GM18868 (cell line): ENCODE measurements at regions not wholly inside any gene's neighbourhood (a gene's known extent, or its start where the extent isn't known, plus 50 kb on each side); places are given as distances from the start of the nearest gene placed in this dataset.
A peak's percentile ranks its signal among the peaks of the same experiment; 100 is the strongest.
"Not testable (repeated sequence)": the region's sequence is repeated elsewhere in the genome, so short reads cannot be mapped to it uniquely, and the experiment has no call there.

Source experiments
- ATAC-seq: cut with Tn5 transposase; IDR thresholded peaks from one replicate; pipeline ENCODE4 v1.9.1; 2021; ENCODE audit warnings: mild to moderate bottlenecking, moderate library complexity; ENCODE audit not compliant: unreplicated experiment

GRCh38 chr10:111560027-111560426 is 483.2 kb downstream of the ADRA2A start:
- no peak for ATAC-seq

GRCh38 chr10:111561124-111561523 is 484.3 kb downstream of the ADRA2A start:
- no peak for ATAC-seq

GRCh38 chr10:111565542-111565941 is 488.7 kb downstream of the ADRA2A start:
- no peak for ATAC-seq

GRCh38 chr10:111578076-111578475 is 501.2 kb downstream of the ADRA2A start:
- no peak for ATAC-seq

- ATAC-seq: no peak
Observed at GRCh38 chr10:111579473-111579872, 502.6 kb downstream of the ADRA2A start.

- no peak for ATAC-seq
Observed at GRCh38 chr10:111590703-111591102, 513.9 kb downstream of the ADRA2A start.

GRCh38 chr10:111593578-111593977 is 516.7 kb downstream of the ADRA2A start:
- no peak for ATAC-seq

- no peak for ATAC-seq
Observed at GRCh38 chr10:111595173-111595572, 518.3 kb downstream of the ADRA2A start.

- ATAC-seq: peak; percentile 92
Observed at GRCh38 chr10:111598433-111599059, 521.7 kb downstream of the ADRA2A start.

- ATAC-seq: no peak
Observed at GRCh38 chr10:111599943-111600342, 523.1 kb downstream of the ADRA2A start.

GRCh38 chr10:111600772-111601171 is 523.9 kb downstream of the ADRA2A start:
- no peak for ATAC-seq

GRCh38 chr10:111612273-111612672 is 535.4 kb downstream of the ADRA2A start:
- no peak for ATAC-seq

- ATAC-seq: no peak
Observed at GRCh38 chr10:111634191-111634590, 549.4 kb downstream of the GPAM start.

- ATAC-seq: no peak
Observed at GRCh38 chr10:111646021-111646420, 537.5 kb downstream of the GPAM start.

GRCh38 chr10:111648046-111648445 is 535.5 kb downstream of the GPAM start:
- ATAC-seq: no peak

GRCh38 chr10:111649080-111649479 is 534.5 kb downstream of the GPAM start:
- not testable (repeated sequence) for ATAC-seq

GRCh38 chr10:111650088-111650487 is 533.5 kb downstream of the GPAM start:
- no peak for ATAC-seq

- no peak for ATAC-seq
Observed at GRCh38 chr10:111656066-111656465, 527.5 kb downstream of the GPAM start.

GRCh38 chr10:111677759-111678158 is 505.8 kb downstream of the GPAM start:
- ATAC-seq: no peak

- no peak for ATAC-seq
Observed at GRCh38 chr10:111686796-111687195, 496.8 kb downstream of the GPAM start.

GRCh38 chr10:111698711-111699110 is 484.9 kb downstream of the GPAM start:
- no peak for ATAC-seq

GRCh38 chr10:111703986-111704385 is 479.6 kb downstream of the GPAM start:
- ATAC-seq: no peak

GRCh38 chr10:111705021-111705420 is 478.5 kb downstream of the GPAM start:
- no peak for ATAC-seq
